ENCODE measurements at regions not wholly inside any gene's neighbourhood (a gene's known extent, or its start where the extent isn't known, plus 50 kb on each side); places are given as distances from the start of the nearest gene placed in this dataset.

DNA sequence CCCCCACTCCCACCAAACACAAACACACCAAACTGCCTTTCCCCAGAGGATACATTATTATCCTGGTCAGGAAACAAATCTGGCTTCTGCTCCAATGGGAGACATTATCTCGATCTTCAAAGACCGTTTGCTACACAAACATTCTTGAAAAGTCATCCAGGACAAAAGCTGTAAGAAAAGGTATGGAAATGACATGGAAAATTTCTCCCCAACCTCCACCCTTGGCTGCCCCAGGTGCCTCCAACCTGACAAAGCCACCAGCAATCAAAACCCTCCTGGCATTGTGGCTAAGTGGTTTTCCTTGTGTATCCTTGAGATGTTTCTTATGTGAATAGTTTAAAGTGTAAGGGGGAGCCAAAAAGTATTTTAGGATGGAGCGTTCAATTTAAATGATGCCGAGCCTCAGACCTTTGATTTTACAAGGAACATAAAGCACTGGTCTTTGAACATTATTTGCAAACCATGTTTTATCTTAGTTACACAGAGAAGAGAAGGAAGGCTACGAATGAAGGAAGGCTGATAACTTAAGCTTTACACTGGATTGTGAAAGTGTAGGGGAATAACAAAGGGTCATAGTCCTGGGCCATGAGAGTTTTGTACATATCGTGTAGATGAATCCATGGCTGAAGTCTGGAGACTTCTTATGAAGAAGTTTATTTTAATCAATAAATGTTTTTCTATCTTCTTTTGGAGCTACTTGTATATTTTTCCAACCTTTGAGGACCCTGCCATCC, 418.9 kb upstream of the TMTC1 start:
- TF ChIP-seq EZH2phosphoT487 (IDR thresholded peaks at IDR 0.05; ENCODE audit: insufficient read depth, low read depth) = no peak
- no peak for TF ChIP-seq EZH2 (IDR thresholded peaks at IDR 0.05; ENCODE audit: insufficient read depth, poor library complexity, severe bottlenecking)
